Stimulated activated CD4-positive, alpha-beta T cell treated with anti-CD3 and anti-CD28 coated beads, TNF-alpha, amount 100 ng/mL, for 48 hours (primary cell): ENCODE measurements at regions not wholly inside any gene's neighbourhood (a gene's known extent, or its start where the extent isn't known, plus 50 kb on each side); places are given as distances from the start of the nearest gene placed in this dataset.

ENCODE experiments used
- DNase-seq, 3 donors: peaks; one replicate each; pipeline ENCODE4 v3.0.0-alpha.2; 2020; ENCODE audit warnings: low read depth in 3 of 3

- no peak for DNase-seq
Measured at GRCh38 chr4:138756519-138756918, 259.1 kb upstream of the NOCT start.

GRCh38 chr4:138751309-138751708 lies 264.3 kb upstream of the NOCT start:
- DNase-seq, result no peak

- no peak for DNase-seq
Measured at GRCh38 chr4:138749303-138749702, 266.3 kb upstream of the NOCT start.

DNA sequence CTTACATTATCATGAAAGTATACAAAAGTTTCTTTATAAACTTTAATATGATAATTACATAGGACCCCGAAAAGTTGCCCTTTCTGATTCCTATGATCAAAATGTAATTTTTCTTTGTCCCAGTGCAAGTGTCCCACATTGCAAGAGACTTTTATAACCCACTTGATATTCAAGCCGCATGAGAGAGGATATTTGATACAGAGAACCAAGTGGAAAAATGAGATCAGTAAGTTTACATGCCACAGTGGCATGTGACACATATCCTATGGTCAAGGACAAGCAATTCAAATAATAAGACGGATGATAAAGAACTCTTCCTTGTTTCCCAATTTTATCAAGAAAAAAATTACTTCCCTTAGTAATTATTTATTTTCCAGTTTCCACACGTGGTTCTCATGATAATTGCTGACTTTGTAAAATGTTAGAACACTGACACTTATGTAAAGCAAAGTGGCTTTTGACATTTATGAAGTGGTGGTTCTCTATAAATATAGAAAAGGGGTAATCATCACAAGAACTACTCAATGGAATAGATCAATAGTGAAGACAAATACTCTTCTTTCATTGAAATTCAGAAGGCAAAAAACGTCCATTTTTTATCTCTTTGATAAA lies 273.7 kb upstream of the NOCT start:
- no peak for DNase-seq

GRCh38 chr4:138740816-138741745 lies 274.5 kb upstream of the NOCT start:
- DNase-seq, result no peak

GRCh38 chr4:138736362-138736761 lies 279.2 kb upstream of the NOCT start:
- DNase-seq, result no peak

GRCh38 chr4:138734746-138735145 lies 280.8 kb upstream of the NOCT start:
- no peak for DNase-seq

DNA sequence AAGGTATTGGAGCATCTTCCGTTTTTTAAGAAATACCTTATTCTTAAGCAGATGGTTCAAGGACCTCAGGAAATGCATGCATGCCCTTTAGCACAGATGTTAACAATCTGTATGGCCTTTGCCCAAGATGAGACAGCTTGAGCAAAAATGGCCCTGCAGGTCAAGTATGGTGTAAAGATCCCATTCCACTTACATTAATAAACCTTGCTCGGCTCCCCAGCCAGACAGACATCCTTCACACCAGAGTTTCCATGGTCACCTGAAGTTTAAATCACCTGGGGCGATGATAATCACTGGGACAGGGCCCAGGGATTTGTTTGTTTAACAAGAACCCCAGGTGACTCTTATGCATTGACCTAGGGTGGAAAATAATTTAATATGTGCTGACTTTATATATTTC lies 287.0 kb upstream of the NOCT start:
- no peak for DNase-seq

GRCh38 chr4:138727731-138728130 lies 287.9 kb upstream of the NOCT start:
- DNase-seq, result no peak

GRCh38 chr4:138724530-138724929 lies 291.1 kb upstream of the NOCT start:
- DNase-seq, result no peak

- DNase-seq, result no peak
Measured at GRCh38 chr4:138716559-138717335, 298.8 kb upstream of the NOCT start.

GRCh38 chr4:138710297-138710696 lies 305.3 kb upstream of the NOCT start:
- DNase-seq, result no peak

GRCh38 chr4:138709859-138710258 lies 305.7 kb upstream of the NOCT start:
- DNase-seq, result no peak

GRCh38 chr4:138707746-138708677 lies 307.6 kb upstream of the NOCT start:
- no peak for DNase-seq

DNA sequence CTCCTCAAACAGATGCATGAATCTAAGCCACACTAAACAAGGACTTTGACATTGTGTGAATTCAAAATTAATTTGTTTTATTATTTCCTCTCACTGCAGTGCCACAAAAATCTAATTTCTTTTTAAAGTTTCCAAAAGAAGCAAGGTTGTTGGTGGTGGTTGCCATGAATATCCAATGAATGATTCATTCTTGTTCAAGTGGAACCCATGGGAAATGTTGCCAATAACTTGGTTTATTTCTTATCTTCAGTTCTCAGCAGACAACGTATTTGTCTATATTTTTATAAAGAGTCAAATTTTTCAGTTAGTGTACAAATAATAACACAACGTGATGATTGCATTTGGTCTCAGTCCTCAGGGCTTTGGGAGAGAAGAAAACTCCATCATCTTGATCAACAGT lies 309.4 kb upstream of the NOCT start:
- DNase-seq, result no peak

- no peak for DNase-seq
Measured at GRCh38 chr4:138702190-138702824, 313.3 kb upstream of the NOCT start.

DNA sequence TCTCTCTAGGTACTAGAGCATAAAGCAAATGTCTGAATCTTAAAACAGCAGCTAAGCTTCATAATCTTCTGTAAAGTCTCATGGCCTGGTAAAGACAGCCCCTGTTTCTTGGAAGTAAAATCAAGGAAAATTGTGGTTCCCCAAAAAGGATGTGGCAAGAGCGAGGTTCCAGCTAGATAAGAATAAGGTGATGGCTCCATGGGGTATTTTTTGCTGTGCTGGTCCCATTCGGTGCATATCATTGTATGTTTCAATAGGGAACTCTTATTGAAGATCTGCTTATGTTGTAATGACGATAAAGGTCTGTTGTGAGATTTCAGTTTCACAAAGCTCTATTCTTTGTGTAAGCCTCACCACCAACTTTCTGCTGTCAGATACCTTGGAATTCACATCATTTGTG lies 316.9 kb upstream of the NOCT start:
- no peak for DNase-seq

GRCh38 chr4:138697851-138698250 lies 317.7 kb upstream of the NOCT start:
- DNase-seq, result no peak

DNA sequence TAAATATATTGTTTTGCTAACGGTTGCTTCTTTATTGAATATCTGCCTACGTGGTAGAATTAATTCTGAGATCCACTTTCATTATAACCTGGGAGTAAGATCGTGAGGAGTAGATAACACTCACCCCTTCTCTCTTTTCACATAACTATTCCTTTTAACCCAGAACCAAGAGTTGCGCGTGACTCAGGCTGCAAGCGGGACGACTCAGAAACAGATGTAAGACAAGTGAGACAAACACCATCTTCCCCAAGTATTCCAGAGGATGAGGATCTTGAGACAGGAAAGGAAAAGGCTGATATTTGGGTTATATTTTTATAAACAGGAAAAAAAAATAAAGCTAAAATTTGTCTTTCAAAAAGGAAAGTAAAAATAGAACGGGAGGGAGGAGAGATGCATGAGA lies 318.8 kb upstream of the NOCT start:
- DNase-seq, result no peak

DNA sequence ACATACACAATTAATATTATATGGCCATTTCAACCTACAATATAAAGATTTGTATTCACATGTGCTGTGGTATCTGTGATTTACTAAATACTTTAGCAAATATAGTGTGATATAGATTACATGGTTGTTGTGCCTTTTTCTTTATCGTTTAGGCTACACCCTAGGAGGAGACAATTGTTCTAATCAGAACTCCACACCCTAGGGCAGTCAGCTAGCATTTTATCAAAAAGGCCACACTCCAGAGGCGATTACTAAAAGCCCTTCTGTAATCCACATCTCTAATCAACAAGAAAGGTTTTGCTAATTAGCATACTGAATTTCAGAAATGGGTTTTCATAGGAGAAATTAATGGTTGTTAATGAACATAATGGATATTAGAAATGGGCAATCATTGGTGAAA lies 319.5 kb upstream of the NOCT start:
- DNase-seq, result no peak

DNA sequence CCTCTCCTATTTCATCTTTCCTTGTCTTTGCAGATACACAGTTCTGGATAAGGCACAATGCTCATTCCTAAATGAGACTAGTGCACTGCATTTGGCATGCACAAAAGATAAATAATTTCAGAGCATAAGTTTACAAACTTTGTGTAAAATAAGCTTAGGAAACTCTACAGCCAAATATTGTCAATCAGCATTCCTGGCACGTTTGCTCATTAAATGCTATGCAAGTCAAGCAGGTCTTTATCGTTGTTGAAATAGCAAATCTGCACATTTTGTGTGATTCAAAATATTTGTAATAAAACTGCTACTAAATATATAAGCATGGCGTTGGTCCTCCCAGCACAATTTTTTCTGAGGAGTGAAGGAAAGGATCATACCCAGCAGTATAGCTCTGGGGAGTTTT lies 322.1 kb upstream of the NOCT start:
- no peak for DNase-seq
